Cardiac fibroblast (primary cell): ENCODE measurements at regions not wholly inside any gene's neighbourhood (a gene's known extent, or its start where the extent isn't known, plus 50 kb on each side); places are given as distances from the start of the nearest gene placed in this dataset.

ENCODE experiments used
- DNase-seq, 2 donors: peaks; one replicate each; pipeline versions ENCODE4 v3.0.0 to v3.0.0-alpha.2; 2010; ENCODE audit warnings: low read depth in 2 of 2
- H3K4me3 ChIP-seq, 2 donors: replicated peaks in 1 of 2; 1 replicate in 1 of 2; 2 replicates in 1 of 2; pipeline ENCODE4 v1.5.1; 2011; ENCODE audit warnings: low read depth in 2 of 2, low read length in 2 of 2, mild to moderate bottlenecking in 2 of 2, moderate library complexity in 1 of 2
- TF ChIP-seq, protein P1 (sequence below): IDR thresholded peaks from one replicate; pipeline ENCODE4 v1.5.1; 2011; ENCODE audit warnings: low read depth, mild to moderate bottlenecking, low read length, inconsistent platforms

DNA sequence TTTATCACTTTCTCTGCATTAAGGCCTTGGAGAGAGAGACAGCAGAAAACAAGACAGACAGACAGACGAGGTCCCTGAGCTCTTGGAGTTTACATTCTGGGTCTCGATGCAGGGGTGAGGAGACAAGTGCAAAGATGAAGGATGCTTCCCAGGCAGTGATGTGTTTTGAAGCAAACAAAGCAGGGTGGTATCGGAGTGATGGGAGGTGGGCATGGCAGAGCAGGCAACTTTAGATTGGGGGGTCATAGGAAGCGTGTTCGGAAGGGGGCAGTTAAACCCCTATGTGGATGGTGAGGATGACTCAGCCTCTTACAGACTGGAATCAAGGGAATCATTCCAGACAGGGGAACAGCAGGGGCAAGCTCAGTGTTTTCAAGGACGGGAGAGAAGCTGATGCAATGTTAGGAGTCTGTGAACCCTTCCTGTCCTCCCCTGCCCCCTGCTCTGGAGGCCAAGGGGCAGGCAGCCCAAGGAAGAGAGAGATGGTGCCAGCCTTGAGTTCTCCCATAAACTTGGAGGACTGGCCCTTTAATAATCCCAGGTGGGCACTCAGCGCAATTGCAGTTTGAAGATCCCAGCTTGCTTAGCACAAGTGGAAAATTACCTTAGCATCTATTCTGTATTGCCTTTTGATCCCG lies 180.2 kb downstream of the CHST1 start:
- peak in 1 of 2 donors; percentile 5 for DNase-seq
- TF ChIP-seq, protein P1, sequence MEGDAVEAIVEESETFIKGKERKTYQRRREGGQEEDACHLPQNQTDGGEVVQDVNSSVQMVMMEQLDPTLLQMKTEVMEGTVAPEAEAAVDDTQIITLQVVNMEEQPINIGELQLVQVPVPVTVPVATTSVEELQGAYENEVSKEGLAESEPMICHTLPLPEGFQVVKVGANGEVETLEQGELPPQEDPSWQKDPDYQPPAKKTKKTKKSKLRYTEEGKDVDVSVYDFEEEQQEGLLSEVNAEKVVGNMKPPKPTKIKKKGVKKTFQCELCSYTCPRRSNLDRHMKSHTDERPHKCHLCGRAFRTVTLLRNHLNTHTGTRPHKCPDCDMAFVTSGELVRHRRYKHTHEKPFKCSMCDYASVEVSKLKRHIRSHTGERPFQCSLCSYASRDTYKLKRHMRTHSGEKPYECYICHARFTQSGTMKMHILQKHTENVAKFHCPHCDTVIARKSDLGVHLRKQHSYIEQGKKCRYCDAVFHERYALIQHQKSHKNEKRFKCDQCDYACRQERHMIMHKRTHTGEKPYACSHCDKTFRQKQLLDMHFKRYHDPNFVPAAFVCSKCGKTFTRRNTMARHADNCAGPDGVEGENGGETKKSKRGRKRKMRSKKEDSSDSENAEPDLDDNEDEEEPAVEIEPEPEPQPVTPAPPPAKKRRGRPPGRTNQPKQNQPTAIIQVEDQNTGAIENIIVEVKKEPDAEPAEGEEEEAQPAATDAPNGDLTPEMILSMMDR = no peak
- no peak overlapping the region for H3K4me3 ChIP-seq

- no peak for DNase-seq
- H3K4me3 ChIP-seq = no peak overlapping the region
- TF ChIP-seq, protein P1 = no peak
These were observed 181.0 kb downstream of the CHST1 start for GRCh38 chr11:45484326-45484883.

- no peak overlapping the region for H3K4me3 ChIP-seq
- TF ChIP-seq, protein P1 = no peak
- DNase-seq = no peak
These were observed 182.0 kb downstream of the CHST1 start for GRCh38 chr11:45483416-45483815.

DNA sequence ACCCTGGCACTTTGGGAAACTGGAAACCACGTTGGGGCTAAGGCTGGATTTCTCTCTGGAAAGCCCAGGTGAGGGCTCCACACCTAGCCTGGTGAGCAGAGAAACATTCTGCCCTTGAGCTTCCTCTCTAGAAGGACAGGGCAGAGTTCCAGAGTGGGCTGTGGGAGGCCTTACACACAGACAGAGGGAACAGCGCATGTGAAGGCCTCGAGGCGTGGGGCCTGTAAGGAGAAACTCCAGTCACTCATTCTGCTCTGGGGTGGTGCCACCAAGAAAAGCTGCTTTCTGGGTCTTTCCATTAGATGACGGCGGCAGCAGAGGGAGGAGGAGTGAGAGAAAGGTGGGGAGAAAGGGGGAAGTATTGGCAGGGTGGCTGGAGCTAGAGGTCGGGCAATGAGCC lies 183.1 kb downstream of the CHST1 start:
- DNase-seq = no peak
- H3K4me3 ChIP-seq = no peak overlapping the region
- TF ChIP-seq, protein P1 = no peak

DNA sequence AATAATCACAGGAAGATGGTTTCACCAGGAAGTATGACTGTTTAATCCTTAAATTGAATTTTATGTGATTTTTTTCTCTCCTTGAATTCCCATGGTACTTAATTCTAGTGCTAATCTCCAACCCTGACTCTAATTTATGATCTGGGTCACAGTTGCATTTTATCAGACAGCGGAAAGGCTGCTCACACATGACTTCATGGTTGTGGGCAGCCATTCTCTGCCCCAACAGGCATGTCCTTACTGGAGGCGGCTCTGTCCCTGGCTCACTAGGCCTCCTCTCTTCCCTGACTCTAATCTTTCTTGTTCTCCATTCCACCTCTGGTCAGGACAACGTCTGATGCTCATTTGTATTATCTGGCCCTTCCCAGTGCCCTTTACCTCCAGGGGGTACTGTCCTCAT lies 184.4 kb downstream of the CHST1 start:
- TF ChIP-seq, protein P1 = no peak
- DNase-seq = no peak

DNA sequence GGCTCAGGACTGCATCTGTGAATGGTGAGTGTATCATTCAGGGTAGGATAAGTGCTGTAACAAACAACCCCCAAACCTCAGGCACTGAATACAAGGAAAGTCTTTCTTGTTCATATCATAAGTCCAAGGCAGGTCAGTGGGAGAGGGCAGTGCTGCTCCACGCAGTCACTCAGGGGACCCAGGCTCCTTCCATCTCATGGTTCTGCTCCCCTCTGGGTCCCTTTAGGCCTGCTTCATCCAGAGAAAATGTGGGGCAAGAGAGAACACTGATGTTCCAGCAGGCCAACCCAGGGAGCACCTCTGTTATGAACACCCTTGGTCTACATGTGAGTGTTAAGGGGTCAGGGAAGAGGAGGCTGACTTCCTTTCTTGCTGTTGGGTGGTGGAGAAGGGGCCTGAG lies 187.8 kb downstream of the CHST1 start:
- no peak overlapping the region for H3K4me3 ChIP-seq
- TF ChIP-seq, protein P1 = no peak
- no peak for DNase-seq

More for the DNA sequence above, 184.4 kb downstream of the CHST1 start:
- no peak overlapping the region for H3K4me3 ChIP-seq
